Loucy (cell line): ENCODE measurements at regions not wholly inside any gene's neighbourhood (a gene's known extent, or its start where the extent isn't known, plus 50 kb on each side); places are given as distances from the start of the nearest gene placed in this dataset.

Experiments used
- EZH2phosphoT487 ChIP-seq: fragments of 200-600 bp; IDR thresholded peaks from 2 replicates; pipeline ENCODE4 v1.6.1; 2018; ENCODE audit warnings: antibody characterized with exemption, mild to moderate bottlenecking, moderate library complexity, borderline replicate concordance
- TF ChIP-seq, protein P1 (sequence below): fragments of 200-600 bp; sonication (generic); conservative IDR thresholded peaks from 2 replicates; pipeline ENCODE4 v1.5.1; 2014; ENCODE audit warnings: mild to moderate bottlenecking, antibody characterized with exemption, low read length

DNA sequence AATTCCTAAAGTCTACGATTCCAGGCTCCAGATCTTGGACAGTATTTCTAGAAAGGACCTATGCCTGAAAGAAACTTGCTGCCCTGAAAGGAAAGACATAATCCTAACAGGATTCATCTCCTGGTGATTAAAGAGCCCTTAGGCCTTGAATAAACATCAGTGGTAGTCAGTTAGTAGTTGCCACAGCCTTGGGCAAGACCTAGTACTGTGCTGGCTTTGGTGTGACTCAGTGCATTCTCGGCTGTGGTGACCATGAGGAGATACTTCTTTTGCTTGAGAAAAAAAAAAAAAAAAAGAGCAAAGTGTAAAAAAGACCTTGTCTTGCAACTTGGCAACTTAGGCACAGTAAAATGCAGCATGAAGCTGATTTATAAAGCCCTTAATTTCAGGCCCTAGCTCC, 188.2 kb downstream of the DCAF12L2 start:
- TF ChIP-seq, protein P1, sequence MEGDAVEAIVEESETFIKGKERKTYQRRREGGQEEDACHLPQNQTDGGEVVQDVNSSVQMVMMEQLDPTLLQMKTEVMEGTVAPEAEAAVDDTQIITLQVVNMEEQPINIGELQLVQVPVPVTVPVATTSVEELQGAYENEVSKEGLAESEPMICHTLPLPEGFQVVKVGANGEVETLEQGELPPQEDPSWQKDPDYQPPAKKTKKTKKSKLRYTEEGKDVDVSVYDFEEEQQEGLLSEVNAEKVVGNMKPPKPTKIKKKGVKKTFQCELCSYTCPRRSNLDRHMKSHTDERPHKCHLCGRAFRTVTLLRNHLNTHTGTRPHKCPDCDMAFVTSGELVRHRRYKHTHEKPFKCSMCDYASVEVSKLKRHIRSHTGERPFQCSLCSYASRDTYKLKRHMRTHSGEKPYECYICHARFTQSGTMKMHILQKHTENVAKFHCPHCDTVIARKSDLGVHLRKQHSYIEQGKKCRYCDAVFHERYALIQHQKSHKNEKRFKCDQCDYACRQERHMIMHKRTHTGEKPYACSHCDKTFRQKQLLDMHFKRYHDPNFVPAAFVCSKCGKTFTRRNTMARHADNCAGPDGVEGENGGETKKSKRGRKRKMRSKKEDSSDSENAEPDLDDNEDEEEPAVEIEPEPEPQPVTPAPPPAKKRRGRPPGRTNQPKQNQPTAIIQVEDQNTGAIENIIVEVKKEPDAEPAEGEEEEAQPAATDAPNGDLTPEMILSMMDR, result no peak
- TF ChIP-seq EZH2phosphoT487, result no peak
